Activated CD4-positive, alpha-beta T cell treated with anti-CD3 and anti-CD28 coated beads, Interleukin-2, amount 50 U/mL, for 48 hours (primary cell): ENCODE measurements at regions not wholly inside any gene's neighbourhood (a gene's known extent, or its start where the extent isn't known, plus 50 kb on each side); places are given as distances from the start of the nearest gene placed in this dataset.

Experiments used
- DNase-seq, 2 experiments: peaks; one replicate each; pipeline ENCODE4 v3.0.0-alpha.2; 2020

- DNase-seq: no peak
These were observed 530.8 kb downstream of the SHQ1 start for GRCh38 chr3:72317491-72317890.

- no peak for DNase-seq
These were observed 531.6 kb downstream of the SHQ1 start for GRCh38 chr3:72316501-72317279.

GRCh38 chr3:72313308-72313707 lies 528.4 kb upstream of the PROK2 start:
- no peak for DNase-seq

- peak in 1 of 2 experiments; percentile 7 for DNase-seq
These were observed 527.4 kb upstream of the PROK2 start for GRCh38 chr3:72312339-72312738.

GRCh38 chr3:72311425-72311824 lies 526.5 kb upstream of the PROK2 start:
- DNase-seq: no peak

- DNase-seq: peak; percentile 8 to 26
These were observed 525.8 kb upstream of the PROK2 start for GRCh38 chr3:72310419-72311380.

- no peak for DNase-seq
These were observed 524.9 kb upstream of the PROK2 start for GRCh38 chr3:72309661-72310418.

- DNase-seq: no peak
These were observed 523.7 kb upstream of the PROK2 start for GRCh38 chr3:72308641-72309040.

- no peak for DNase-seq
These were observed 522.6 kb upstream of the PROK2 start for GRCh38 chr3:72307438-72308115.

GRCh38 chr3:72306800-72307341 lies 521.9 kb upstream of the PROK2 start:
- no peak for DNase-seq

- DNase-seq: no peak
These were observed 519.0 kb upstream of the PROK2 start for GRCh38 chr3:72303926-72304325.

GRCh38 chr3:72301779-72302178 lies 516.8 kb upstream of the PROK2 start:
- no peak for DNase-seq

GRCh38 chr3:72300621-72301020 lies 515.7 kb upstream of the PROK2 start:
- no peak for DNase-seq

GRCh38 chr3:72299823-72300222 lies 514.9 kb upstream of the PROK2 start:
- DNase-seq: no peak

GRCh38 chr3:72299321-72299802 lies 514.4 kb upstream of the PROK2 start:
- DNase-seq: no peak

GRCh38 chr3:72298201-72299152 lies 513.5 kb upstream of the PROK2 start:
- DNase-seq: no peak

- DNase-seq: no peak
These were observed 512.5 kb upstream of the PROK2 start for GRCh38 chr3:72297481-72297880.

- no peak for DNase-seq
These were observed 511.6 kb upstream of the PROK2 start for GRCh38 chr3:72296477-72297111.

- no peak for DNase-seq
These were observed 511.1 kb upstream of the PROK2 start for GRCh38 chr3:72295962-72296450.
